GM06990 (cell line): ENCODE measurements at regions not wholly inside any gene's neighbourhood (a gene's known extent, or its start where the extent isn't known, plus 50 kb on each side); places are given as distances from the start of the nearest gene placed in this dataset.

ENCODE experiments used
- DNase-seq: peaks from one replicate; pipeline ENCODE4 v3.0.0-alpha.2; 2011; ENCODE audit not compliant: insufficient read length; ENCODE audit errors: extremely low read depth
- H3K27me3 ChIP-seq: replicated peaks from 2 replicates; pipeline ENCODE4 v1.6.0; 2011; ENCODE audit warnings: low read length; ENCODE audit not compliant: control insufficient read depth, insufficient read depth
- H3K36me3 ChIP-seq: 2 replicates; pipeline ENCODE4 v1.5.1; 2011; ENCODE audit warnings: low read length; ENCODE audit not compliant: control insufficient read depth, insufficient read depth
- H3K4me3 ChIP-seq: replicated peaks from 2 replicates; pipeline ENCODE4 v1.5.1; 2011; ENCODE audit warnings: low read depth, mild to moderate bottlenecking, control low read depth, low read length
- CTCF ChIP-seq: IDR thresholded peaks from 2 replicates; pipeline ENCODE4 v1.5.1; 2011; ENCODE audit warnings: low read length, control low read depth, mild to moderate bottlenecking, inconsistent platforms; ENCODE audit not compliant: insufficient read depth, poor library complexity, severe bottlenecking

- DNase-seq, result no peak
- H3K4me3 ChIP-seq, result no peak overlapping the region
Measured at GRCh38 chr2:168343586-168343985, 96.2 kb upstream of the STK39 start.

GRCh38 chr2:168344706-168345105 lies 97.3 kb upstream of the STK39 start:
- Histone ChIP-seq H3K36me3 (no peaks in the 10 kb centered on the region), H3K27me3 (no peaks in the 10 kb centered on the region), H3K4me3 (no peak overlapping the region)
- no peak for DNase-seq
- TF ChIP-seq CTCF, result no peak

More at GRCh38 chr2:168343586-168343985, 96.2 kb upstream of the STK39 start:
- no peak for TF ChIP-seq CTCF
- no peaks in the 10 kb centered on the region for H3K36me3 ChIP-seq
- no peaks in the 10 kb centered on the region for H3K27me3 ChIP-seq

- Histone ChIP-seq H3K27me3 (no peaks in the 10 kb centered on the region), H3K36me3 (no peaks in the 10 kb centered on the region), H3K4me3 (no peak overlapping the region)
- peak; percentile 6 for TF ChIP-seq CTCF
- no peak for DNase-seq
Measured at GRCh38 chr2:168345601-168346000, 98.2 kb upstream of the STK39 start.

GRCh38 chr2:168346725-168347477 lies 99.5 kb upstream of the STK39 start:
- Histone ChIP-seq H3K4me3 (peak overlapping the region; percentile 52), H3K36me3 (no peaks in the 10 kb centered on the region), H3K27me3 (no peaks in the 10 kb centered on the region)
- DNase-seq, result peak; percentile 13
- peak; percentile 75 for TF ChIP-seq CTCF

GRCh38 chr2:168348076-168348475 lies 100.7 kb upstream of the STK39 start:
- DNase-seq, result no peak
- Histone ChIP-seq H3K4me3 (no peak overlapping the region), H3K36me3 (no peaks in the 10 kb centered on the region), H3K27me3 (no peaks in the 10 kb centered on the region)
- TF ChIP-seq CTCF, result peak; percentile 47
